ENCODE measurements at regions not wholly inside any gene's neighbourhood (a gene's known extent, or its start where the extent isn't known, plus 50 kb on each side); places are given as distances from the start of the nearest gene placed in this dataset.

GRCh38 chr2:64760128-64760527 lies 106.4 kb upstream of the SERTAD2 start:
- ChIA-PET CTCF (interaction anchor here (1.1 to 1.2 kb wide), 4 partner anchors 7 to 116 kb away, joined by 3 read pairs; no protein-coding TSS in a partner anchor), POLR2A (interaction anchor here (7.1 kb wide), 1 partner anchor 9 kb away, joined by 54 read pairs; no protein-coding TSS in a partner anchor)
- Mint-ChIP-seq H3K4me3 (no peak overlapping the region), H3K9me3 (peaks cover 3% of the 10 kb centered on the region), H3K36me3 (ENCODE audit: low read depth) (no peaks in the 10 kb centered on the region), H3K27me3 (peaks cover 8% of the 10 kb centered on the region), H3K4me1 (peaks cover 8% of the 10 kb centered on the region), H3K27ac (no peak overlapping the region)
- DNase-seq: no peak

DNA sequence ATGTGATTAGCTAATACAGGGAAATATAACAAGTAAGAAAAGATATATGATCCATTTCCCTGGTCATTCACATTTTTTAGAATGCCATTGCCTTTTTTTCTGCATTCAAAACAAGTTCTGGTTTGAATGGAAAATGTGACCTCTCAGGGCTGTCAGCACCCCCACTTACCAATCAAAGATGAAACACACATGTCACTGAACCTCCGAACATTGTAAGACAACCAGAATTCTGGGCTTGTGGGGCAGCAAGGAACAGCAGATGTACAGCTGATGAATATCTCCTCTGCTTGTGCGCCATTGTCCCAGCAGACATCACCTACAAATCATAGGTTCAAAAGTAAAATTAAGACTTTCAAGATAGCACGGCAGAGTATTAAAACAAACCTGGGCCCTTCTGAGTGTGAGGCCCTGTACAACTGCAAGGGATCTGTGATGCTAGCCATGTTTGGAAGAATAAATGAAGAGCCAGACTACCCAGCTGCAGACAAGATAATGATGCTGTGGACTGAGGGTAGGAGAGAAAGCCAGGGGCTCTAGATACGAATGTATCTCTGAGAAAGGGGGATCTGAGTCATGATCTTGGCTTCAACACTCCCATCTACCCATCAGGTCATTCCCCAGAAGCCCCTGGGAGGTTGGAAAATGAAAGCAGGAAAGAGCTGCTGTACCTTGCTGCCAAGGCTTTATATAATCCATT lies 108.7 kb upstream of the SERTAD2 start:
- Mint-ChIP-seq H3K4me3 (no peak overlapping the region), H3K4me1 (peaks cover 19% of the 10 kb centered on the region), H3K27me3 (peaks cover 11% of the 10 kb centered on the region), H3K27ac (no peak overlapping the region), H3K36me3 (ENCODE audit: low read depth) (no peaks in the 10 kb centered on the region), H3K9me3 (no peaks in the 10 kb centered on the region)
- POLR2A ChIA-PET: interaction anchor here (7.1 kb wide), 1 partner anchor 11 kb away, joined by 54 read pairs; no protein-coding TSS in a partner anchor
- CTCF ChIA-PET: interaction anchor here (1.4 to 1.9 kb wide), 4 partner anchors 11 to 116 kb away, joined by 3 to 9 read pairs (median 4); no protein-coding TSS in a partner anchor
- no peak for DNase-seq

GRCh38 chr2:64763126-64763525 lies 109.4 kb upstream of the SERTAD2 start:
- no peak overlapping the region for H3K27ac Mint-ChIP-seq
- H3K4me1 Mint-ChIP-seq: peaks cover 21% of the 10 kb centered on the region

DNA sequence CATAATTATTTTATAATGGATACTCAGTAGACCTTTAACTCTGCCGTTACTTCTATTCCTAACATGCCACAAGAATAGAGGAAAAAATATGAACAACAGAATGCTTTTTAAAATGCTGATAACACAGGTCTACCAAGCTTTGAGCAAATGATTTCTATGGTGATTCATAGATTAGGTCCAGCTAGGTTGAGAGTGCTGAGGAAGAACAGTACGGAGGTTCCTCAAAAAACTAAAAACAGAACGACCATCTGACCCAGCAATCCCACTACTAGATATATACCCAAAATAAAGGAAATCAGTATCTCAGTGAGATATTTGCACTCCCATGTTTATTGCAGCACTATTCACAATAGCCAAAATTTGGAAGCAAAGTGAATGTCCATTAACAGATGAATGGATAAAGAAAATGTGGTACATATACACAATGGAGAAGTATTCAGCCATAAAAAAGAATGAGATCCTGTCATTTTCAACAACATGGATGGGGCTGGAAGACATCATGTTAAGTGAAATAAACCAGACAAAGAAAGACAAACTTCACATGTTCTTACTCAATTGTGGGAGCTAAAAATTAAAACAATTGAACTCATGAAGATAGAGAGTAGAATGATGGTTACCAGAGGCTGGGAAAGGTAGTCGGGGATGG lies 111.6 kb upstream of the SERTAD2 start:
- H3K4me1 Mint-ChIP-seq: peaks cover 30% of the 10 kb centered on the region
- POLR2A ChIA-PET: interaction anchor here (1.4 to 7.1 kb wide), 2 partner anchors 14 to 55 kb away, joined by 3 to 54 read pairs; no protein-coding TSS in a partner anchor
- peaks cover 14% of the 10 kb centered on the region for H3K27me3 Mint-ChIP-seq
- no peak for DNase-seq
- H3K36me3 Mint-ChIP-seq (ENCODE audit: low read depth): no peaks in the 10 kb centered on the region
- H3K27ac Mint-ChIP-seq: no peak overlapping the region
- H3K9me3 Mint-ChIP-seq: no peaks in the 10 kb centered on the region
- no peak overlapping the region for H3K4me3 Mint-ChIP-seq
- CTCF ChIA-PET: interaction anchor here (0.9 to 1.3 kb wide), 3 partner anchors 15 to 121 kb away, joined by 3 to 4 read pairs (median 4); no protein-coding TSS in a partner anchor

More at GRCh38 chr2:64763126-64763525, 109.4 kb upstream of the SERTAD2 start:
- no peak for DNase-seq
- Mint-ChIP-seq H3K9me3 (no peaks in the 10 kb centered on the region), H3K27me3 (peaks cover 11% of the 10 kb centered on the region), H3K4me3 (no peak overlapping the region), H3K36me3 (ENCODE audit: low read depth) (no peaks in the 10 kb centered on the region)
- CTCF ChIA-PET: interaction anchor here (0.8 to 1.7 kb wide), 4 partner anchors 99 to 240 kb away, joined by 3 to 5 read pairs (median 4); no protein-coding TSS in a partner anchor
- POLR2A ChIA-PET: interaction anchor here (7.1 kb wide), 1 partner anchor 12 kb away, joined by 54 read pairs; no protein-coding TSS in a partner anchor

DNA sequence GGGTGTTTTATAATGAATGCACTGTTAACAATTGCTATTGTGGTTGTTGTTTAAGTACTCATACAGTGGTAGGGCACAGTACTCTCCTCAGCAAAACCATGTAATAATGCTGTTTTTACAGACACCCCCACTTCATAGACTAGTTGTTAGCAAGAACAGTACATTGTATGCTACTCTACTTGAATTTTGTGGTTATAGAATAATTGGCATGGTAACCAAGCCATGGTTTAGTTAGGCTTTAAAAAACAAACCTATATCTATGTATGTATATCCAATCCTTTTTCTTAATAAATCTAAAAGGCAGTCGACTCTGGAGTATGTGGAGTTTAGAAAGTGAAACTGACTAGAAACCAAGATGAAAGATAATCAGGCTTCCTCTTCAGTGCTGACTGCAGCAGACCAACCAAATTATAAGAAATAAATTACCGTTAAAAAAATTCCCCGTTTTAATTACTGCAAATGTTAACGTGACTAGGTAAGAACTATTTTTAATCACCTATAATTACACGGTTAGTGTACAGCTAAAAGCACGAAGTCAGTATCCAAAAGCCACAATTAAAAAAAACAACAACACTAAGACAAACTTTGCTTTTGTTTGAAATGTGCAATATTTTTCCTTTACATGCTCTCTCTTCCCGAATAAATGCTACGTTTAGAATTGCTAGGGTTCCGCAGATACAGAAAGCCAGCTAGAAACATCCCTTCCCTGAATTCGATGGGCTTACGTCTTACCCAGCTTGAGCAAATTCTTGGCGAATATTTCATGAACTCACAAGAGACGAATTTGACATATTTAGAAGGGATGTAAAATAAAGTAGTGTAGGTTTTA lies 113.3 kb upstream of the SERTAD2 start:
- Mint-ChIP-seq H3K36me3 (ENCODE audit: low read depth) (no peaks in the 10 kb centered on the region), H3K4me3 (peak overlapping the region; percentile 80), H3K4me1 (peaks cover 27% of the 10 kb centered on the region), H3K9me3 (no peaks in the 10 kb centered on the region), H3K27ac (peak overlapping the region; percentile 79), H3K27me3 (peaks cover 21% of the 10 kb centered on the region)
- ChIA-PET CTCF (interaction anchor here (0.6 to 1.6 kb wide), 18 partner anchors 7 to 436 kb away, joined by 3 to 8 read pairs (median 3); partner anchors contain the start of gene SERTAD2), POLR2A (interaction anchor here (0.6 to 4.1 kb wide), 20 partner anchors 13 to 483 kb away, joined by 3 to 59 read pairs (median 4); partner anchors contain the start of genes AFTPH and SERTAD2)
- DNase-seq: no peak

DNA sequence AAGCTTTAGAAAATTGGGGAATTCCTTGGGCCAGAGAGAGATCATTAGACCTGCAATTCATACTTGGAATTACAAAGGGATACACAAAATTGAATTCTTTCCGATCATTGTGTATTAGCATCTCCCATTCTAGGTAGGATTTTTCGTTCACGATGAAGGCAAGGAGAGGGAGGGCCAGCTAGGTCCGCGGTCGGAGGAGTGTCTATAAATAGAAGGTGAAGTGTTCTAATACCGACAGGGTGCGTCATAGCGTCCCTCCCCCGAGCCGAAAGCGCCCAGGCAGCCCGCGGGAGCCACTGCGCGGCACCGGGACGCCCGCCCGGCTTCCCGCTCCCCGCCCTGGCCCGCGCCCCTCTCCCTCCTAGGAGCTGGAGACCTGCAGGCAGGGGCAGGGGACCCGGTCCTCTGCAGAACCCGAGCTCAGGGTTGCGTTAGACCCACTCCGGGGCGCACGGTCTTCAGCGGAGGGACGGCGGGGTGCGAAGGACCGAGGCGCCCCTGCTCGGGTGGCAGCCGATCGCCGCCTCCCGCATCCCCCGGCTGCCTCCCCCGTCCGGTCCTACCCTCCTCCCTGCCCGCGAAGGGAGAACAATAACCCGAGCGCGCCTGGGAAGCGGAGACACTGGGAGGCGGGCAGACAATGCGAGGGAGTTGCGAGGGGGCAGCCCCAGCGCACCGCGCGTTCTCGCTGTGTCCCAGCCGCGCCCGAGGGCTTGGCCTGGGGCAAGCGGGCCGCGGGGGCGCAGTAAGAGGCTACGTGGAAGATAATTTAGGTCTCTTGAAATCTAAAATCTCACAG lies 114.2 kb upstream of the SERTAD2 start:
- Mint-ChIP-seq H3K9me3 (no peaks in the 10 kb centered on the region), H3K4me3 (peak overlapping the region; percentile 80), H3K27me3 (peaks cover 15% of the 10 kb centered on the region), H3K27ac (peak overlapping the region; percentile 79), H3K4me1 (peaks cover 23% of the 10 kb centered on the region), H3K36me3 (ENCODE audit: low read depth) (no peaks in the 10 kb centered on the region)
- DNase-seq: peak; percentile 84
- CTCF ChIA-PET: interaction anchor here (0.6 to 1.6 kb wide), 18 partner anchors 8 to 437 kb away, joined by 3 to 8 read pairs (median 3); partner anchors contain the start of gene SERTAD2
- POLR2A ChIA-PET: interaction anchor here (0.6 to 4.1 kb wide), 20 partner anchors 12 to 483 kb away, joined by 3 to 59 read pairs (median 4); partner anchors contain the start of genes AFTPH and SERTAD2

DNA sequence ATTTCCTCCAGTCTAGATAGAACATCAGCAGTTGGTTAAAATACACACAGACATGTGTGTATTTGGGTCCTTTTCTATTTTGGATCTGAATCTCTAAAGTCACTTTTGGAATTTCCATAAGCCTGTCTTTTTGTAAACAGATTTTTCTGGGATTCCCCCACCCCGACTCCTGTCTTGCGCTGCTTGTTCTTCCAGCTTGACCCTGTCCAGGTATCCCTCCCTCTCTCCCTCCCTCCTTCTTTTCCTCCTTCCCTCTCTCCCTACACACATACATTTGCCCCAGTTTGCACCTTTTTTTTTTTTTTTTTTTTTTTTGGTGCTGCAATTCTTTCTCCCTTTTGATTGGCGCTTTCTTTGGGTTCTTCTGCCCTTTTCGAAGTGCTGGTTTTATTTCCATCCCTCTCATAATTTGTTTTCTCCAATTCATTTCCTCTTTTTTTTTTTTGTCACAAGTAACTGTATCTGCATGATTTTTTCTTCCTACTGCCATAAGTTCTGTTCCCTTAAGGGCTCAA lies 114.8 kb upstream of the SERTAD2 start:
- Mint-ChIP-seq H3K27ac (no peak overlapping the region), H3K36me3 (ENCODE audit: low read depth) (no peaks in the 10 kb centered on the region), H3K4me3 (peak overlapping the region; percentile 80), H3K4me1 (peaks cover 22% of the 10 kb centered on the region), H3K9me3 (no peaks in the 10 kb centered on the region), H3K27me3 (peaks cover 14% of the 10 kb centered on the region)
- no peak for DNase-seq
- CTCF ChIA-PET: interaction anchor here (1.4 to 1.6 kb wide), 2 partner anchors 14 to 37 kb away, joined by 3 to 5 read pairs; no protein-coding TSS in a partner anchor
- POLR2A ChIA-PET: interaction anchor here (0.9 to 4.1 kb wide), 10 partner anchors 12 to 245 kb away, joined by 3 to 59 read pairs (median 8); partner anchors contain the start of genes AFTPH and SERTAD2

- H3K4me3 Mint-ChIP-seq: no peak overlapping the region
- H3K27me3 Mint-ChIP-seq: peaks cover 14% of the 10 kb centered on the region
- CTCF ChIA-PET: interaction anchor here (1.8 kb wide), 1 partner anchor 16 kb away, joined by 3 read pairs; no protein-coding TSS in a partner anchor
- no peaks in the 10 kb centered on the region for H3K36me3 Mint-ChIP-seq (ENCODE audit: low read depth)
- DNase-seq: no peak
- H3K4me1 Mint-ChIP-seq: peaks cover 22% of the 10 kb centered on the region
- POLR2A ChIA-PET: interaction anchor here (0.8 to 4.1 kb wide), 3 partner anchors 10 to 115 kb away, joined by 3 to 59 read pairs (median 3); partner anchors contain the start of gene SERTAD2
- no peaks in the 10 kb centered on the region for H3K9me3 Mint-ChIP-seq
- no peak overlapping the region for H3K27ac Mint-ChIP-seq
These were observed 115.8 kb upstream of the SERTAD2 start for GRCh38 chr2:64769392-64770044.

DNA sequence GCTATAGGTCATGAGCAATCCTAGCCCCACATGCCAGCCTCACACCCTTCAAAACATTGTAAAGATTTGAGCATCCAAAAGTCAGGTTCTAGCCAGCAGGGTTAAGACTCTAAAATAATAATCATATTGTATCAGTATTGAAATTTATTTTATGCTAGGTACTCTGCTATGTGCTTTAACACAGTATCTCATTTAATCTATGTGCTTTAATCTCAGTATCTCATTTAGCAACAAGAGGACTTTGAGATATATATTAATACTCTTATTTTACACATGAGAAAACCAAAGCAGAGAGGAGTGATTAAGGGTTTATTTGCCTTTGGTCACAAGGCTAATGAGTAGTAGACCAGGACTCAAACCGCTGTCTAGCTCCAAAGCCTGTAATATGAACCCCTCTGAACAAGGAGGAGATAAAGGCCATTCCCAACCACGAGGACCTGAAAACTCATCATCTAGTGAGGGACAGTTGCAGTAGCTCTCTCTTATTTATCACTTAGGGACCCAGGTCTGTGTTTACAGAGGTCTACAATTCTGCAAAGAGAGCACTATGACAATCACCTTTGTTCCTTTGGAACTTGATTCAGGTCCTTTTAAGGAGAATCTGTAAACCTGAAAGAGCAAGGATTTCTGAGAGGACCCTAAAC lies 116.5 kb upstream of the SERTAD2 start:
- no peaks in the 10 kb centered on the region for H3K36me3 Mint-ChIP-seq (ENCODE audit: low read depth)
- H3K4me1 Mint-ChIP-seq: peaks cover 22% of the 10 kb centered on the region
- CTCF ChIA-PET: interaction anchor here (1.8 kb wide), 1 partner anchor 16 kb away, joined by 3 read pairs; no protein-coding TSS in a partner anchor
- no peak overlapping the region for H3K27ac Mint-ChIP-seq
- H3K27me3 Mint-ChIP-seq: peaks cover 14% of the 10 kb centered on the region
- H3K9me3 Mint-ChIP-seq: no peaks in the 10 kb centered on the region
- no peak overlapping the region for H3K4me3 Mint-ChIP-seq
- DNase-seq: no peak
- POLR2A ChIA-PET: interaction anchor here (0.8 to 4.1 kb wide), 3 partner anchors 9 to 116 kb away, joined by 3 to 59 read pairs (median 3); partner anchors contain the start of gene SERTAD2

DNA sequence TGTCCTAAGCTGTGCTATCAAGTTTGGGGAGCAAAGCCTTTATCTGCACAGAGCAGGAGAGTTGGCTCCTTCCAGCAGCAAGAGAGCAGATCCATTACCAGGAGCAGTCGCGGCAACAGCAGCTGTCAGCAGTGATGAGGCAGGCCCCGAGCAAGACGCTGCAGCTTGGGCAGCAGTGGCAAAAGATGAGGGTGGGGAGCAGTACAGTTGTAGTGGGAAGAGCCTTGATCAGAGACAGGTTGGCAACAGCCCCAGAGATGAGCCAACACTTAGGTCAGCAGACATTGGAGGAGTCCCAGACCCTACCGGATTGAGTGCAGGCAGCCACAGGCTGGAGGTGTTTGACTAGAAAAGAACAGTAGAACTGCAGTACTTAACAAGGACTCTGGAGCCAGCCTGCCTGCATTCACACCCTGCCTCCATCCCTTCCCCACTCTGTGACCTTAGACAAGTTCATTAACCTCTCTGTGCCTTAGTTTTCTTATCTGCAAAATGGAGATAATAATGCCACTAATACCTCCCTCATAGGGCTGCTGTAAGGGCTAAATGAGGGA lies 117.1 kb upstream of the SERTAD2 start:
- Mint-ChIP-seq H3K4me1 (peaks cover 22% of the 10 kb centered on the region), H3K36me3 (ENCODE audit: low read depth) (no peaks in the 10 kb centered on the region), H3K9me3 (no peaks in the 10 kb centered on the region), H3K4me3 (no peak overlapping the region), H3K27me3 (peaks cover 11% of the 10 kb centered on the region), H3K27ac (no peak overlapping the region)
- ChIA-PET POLR2A (interaction anchor here (0.8 to 4.1 kb wide), 2 partner anchors 19 to 117 kb away, joined by 3 to 59 read pairs; partner anchors contain the start of gene SERTAD2), CTCF (interaction anchor here (1.8 kb wide), 1 partner anchor 15 kb away, joined by 3 read pairs; no protein-coding TSS in a partner anchor)
- no peak for DNase-seq
